Fibroblast of villous mesenchyme (primary cell): ENCODE measurements at regions not wholly inside any gene's neighbourhood (a gene's known extent, or its start where the extent isn't known, plus 50 kb on each side); places are given as distances from the start of the nearest gene placed in this dataset.

Experiments
- DNase-seq: peaks from one replicate; pipeline ENCODE4 v3.0.0-alpha.2; 2010; ENCODE audit warnings: low read depth
- H3K4me3 ChIP-seq: 2 replicates; pipeline ENCODE4 v1.5.1; 2011; ENCODE audit warnings: low read depth, mild to moderate bottlenecking, low read length
- CTCF ChIP-seq: IDR thresholded peaks from 2 replicates; pipeline ENCODE4 v1.5.1; 2012; ENCODE audit warnings: low read depth, mild to moderate bottlenecking, low read length; ENCODE audit not compliant: insufficient read depth

DNA sequence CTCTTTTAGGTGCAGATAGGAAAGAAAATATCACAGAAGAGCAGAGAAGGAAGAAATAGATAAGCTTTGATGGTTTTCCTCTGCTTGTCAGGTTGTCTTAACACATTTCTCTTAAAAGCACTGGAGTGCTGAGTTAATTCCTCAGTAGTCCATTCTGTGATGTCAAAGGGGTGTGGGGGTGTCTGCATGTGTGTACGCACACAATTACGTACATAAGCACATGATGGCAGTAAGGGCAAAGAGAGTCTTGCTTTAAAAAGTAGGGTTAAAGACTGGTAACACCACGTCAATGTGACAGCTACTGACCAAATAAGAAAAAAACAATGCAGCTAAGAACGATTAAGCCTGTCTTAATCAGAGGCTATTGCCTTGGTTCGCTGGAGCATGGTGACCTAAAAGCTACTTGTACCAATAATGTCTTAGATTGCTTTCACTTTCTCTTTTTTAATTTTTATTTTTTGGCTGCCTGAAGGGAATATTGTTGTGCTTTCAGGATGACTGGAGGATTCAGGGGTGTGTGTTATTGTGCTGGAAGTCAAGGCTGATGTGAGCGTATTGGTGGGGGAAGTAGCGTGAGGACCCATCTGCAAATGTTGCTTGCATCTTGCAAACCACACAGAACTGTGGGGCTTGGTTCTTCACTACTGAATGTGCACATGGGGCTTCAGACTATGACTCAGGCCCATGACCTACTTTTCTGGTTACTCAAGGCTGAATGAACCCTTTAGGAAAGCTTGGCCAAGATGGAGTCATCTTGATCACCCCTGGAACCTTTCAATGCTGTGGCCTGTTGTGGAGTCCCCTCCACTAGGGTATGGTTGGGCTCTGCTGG lies 417.8 kb upstream of the TPM1 start:
- peak; percentile 79 for DNase-seq
- H3K4me3 ChIP-seq, result no peak overlapping the region
- no peak for TF ChIP-seq CTCF

DNA sequence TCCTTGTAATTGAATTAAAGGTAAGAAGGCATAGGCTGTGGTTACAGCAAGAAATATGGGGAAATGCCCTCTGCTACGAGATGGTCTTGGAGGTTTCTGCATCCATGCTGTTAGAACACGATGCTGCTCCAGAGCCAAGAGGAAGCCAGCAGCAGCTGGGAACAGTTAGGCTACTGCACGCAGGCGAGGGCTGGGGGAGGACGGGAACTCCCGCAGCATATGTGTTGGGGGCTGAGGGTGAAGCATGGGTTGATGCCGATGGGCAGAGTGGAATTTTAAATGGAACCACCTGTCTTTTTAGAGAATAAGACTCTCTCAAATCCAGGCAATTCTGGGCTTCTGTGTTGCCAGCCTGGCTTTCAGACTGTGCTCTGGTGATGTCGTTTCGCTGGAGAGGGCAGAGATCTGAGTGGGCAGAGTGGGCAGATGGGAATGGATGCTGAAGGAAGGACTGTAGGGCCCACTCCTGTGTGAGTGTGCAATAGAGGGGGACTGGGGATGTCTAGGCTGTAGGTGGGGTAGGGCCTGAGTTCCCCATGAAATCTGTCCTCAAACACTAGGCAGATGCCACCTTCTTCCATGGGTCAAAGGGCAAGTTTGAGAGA lies 417.0 kb upstream of the TPM1 start:
- peak; percentile 50 for DNase-seq
- no peak overlapping the region for H3K4me3 ChIP-seq

GRCh38 chr15:62626903-62627302 lies 415.6 kb upstream of the TPM1 start:
- DNase-seq, result no peak
- no peak for TF ChIP-seq CTCF

More for the DNA sequence above, 417.0 kb upstream of the TPM1 start:
- no peak for TF ChIP-seq CTCF

GRCh38 chr15:62631076-62631724 lies 411.3 kb upstream of the TPM1 start:
- no peak for DNase-seq
- H3K4me3 ChIP-seq, result no peak overlapping the region
- TF ChIP-seq CTCF, result no peak

More at GRCh38 chr15:62626903-62627302, 415.6 kb upstream of the TPM1 start:
- H3K4me3 ChIP-seq, result no peak overlapping the region

- H3K4me3 ChIP-seq, result no peak overlapping the region
- no peak for DNase-seq
- no peak for TF ChIP-seq CTCF
Measured at GRCh38 chr15:62636823-62637573, 405.5 kb upstream of the TPM1 start.

- TF ChIP-seq CTCF, result no peak
- peak; percentile 18 for DNase-seq
Measured at GRCh38 chr15:62637574-62637897, 405.0 kb upstream of the TPM1 start.

More at GRCh38 chr15:62637574-62637897, 405.0 kb upstream of the TPM1 start:
- H3K4me3 ChIP-seq, result no peak overlapping the region
